ENCODE measurements at regions not wholly inside any gene's neighbourhood (a gene's known extent, or its start where the extent isn't known, plus 50 kb on each side); places are given as distances from the start of the nearest gene placed in this dataset.

- WGBS = 82% methylated on average over 8 of the region's 8 CpGs
Measured at GRCh38 chr13:111941845-111942447, 125.0 kb upstream of the SOX1 start.

GRCh38 chr13:111943229-111943795 lies 123.6 kb upstream of the SOX1 start:
- DNase-seq (ENCODE audit: low spot score) = no peak
- Histone ChIP-seq H3K9me3 (no peaks in the 10 kb centered on the region), H3K27ac (no peak overlapping the region), H3K4me3 (no peak overlapping the region), H3K36me3 (no peaks in the 10 kb centered on the region), H3K27me3 (replicated peaks; ENCODE audit: insufficient read depth) (no peaks in the 10 kb centered on the region), H3K4me1 (replicated peaks) (no peaks in the 10 kb centered on the region)
- intact Hi-C loops (cut with DNase I) = no loop called here
- 82% methylated on average over 18 of the region's 18 CpGs for WGBS
- TF ChIP-seq POLR2AphosphoS5 (IDR thresholded peaks at IDR 0.05) (no peak), POLR2A (IDR thresholded peaks at IDR 0.05) (no peak)
- TF ChIP-seq, protein P1, sequence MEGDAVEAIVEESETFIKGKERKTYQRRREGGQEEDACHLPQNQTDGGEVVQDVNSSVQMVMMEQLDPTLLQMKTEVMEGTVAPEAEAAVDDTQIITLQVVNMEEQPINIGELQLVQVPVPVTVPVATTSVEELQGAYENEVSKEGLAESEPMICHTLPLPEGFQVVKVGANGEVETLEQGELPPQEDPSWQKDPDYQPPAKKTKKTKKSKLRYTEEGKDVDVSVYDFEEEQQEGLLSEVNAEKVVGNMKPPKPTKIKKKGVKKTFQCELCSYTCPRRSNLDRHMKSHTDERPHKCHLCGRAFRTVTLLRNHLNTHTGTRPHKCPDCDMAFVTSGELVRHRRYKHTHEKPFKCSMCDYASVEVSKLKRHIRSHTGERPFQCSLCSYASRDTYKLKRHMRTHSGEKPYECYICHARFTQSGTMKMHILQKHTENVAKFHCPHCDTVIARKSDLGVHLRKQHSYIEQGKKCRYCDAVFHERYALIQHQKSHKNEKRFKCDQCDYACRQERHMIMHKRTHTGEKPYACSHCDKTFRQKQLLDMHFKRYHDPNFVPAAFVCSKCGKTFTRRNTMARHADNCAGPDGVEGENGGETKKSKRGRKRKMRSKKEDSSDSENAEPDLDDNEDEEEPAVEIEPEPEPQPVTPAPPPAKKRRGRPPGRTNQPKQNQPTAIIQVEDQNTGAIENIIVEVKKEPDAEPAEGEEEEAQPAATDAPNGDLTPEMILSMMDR (IDR thresholded peaks at IDR 0.05) = no peak

More at GRCh38 chr13:111941845-111942447, 125.0 kb upstream of the SOX1 start:
- DNase-seq (ENCODE audit: low spot score) = no peak
- TF ChIP-seq, protein P1 (IDR thresholded peaks at IDR 0.05) = no peak
- no peak for TF ChIP-seq POLR2A (IDR thresholded peaks at IDR 0.05)
- TF ChIP-seq POLR2AphosphoS5 (IDR thresholded peaks at IDR 0.05) = no peak
- Histone ChIP-seq H3K27me3 (replicated peaks; ENCODE audit: insufficient read depth) (no peaks in the 10 kb centered on the region), H3K4me3 (no peak overlapping the region), H3K4me1 (replicated peaks) (no peaks in the 10 kb centered on the region), H3K27ac (no peak overlapping the region), H3K9me3 (no peaks in the 10 kb centered on the region), H3K36me3 (no peaks in the 10 kb centered on the region)
- intact Hi-C loops (cut with DNase I) = no loop called here

DNA sequence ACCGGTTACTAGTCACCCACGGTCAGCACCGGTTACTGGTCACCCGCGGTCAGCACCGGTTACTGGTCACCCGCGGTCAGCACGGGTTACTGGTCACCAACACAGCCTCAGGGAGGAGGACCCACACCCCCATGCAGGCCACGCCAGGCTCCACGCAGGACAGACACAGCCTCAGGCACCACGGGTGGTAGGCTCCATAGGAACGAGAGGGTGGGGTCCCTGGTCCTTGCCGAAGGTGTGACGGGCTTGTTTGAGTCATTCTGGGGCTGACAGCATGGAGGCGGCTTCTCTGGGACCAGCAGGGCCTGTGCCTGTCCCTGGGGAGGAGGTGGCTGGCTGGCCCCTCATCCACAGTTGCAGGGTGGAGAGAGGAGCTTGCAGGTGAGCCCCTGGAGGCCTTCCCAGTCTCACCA lies 122.8 kb upstream of the SOX1 start:
- TF ChIP-seq POLR2AphosphoS5 (IDR thresholded peaks at IDR 0.05) (no peak), POLR2A (IDR thresholded peaks at IDR 0.05) (no peak)
- TF ChIP-seq, protein P1 (IDR thresholded peaks at IDR 0.05) = no peak
- Histone ChIP-seq H3K27me3 (replicated peaks; ENCODE audit: insufficient read depth) (peaks cover 2% of the 10 kb centered on the region), H3K4me3 (no peak overlapping the region), H3K27ac (no peak overlapping the region), H3K9me3 (no peaks in the 10 kb centered on the region), H3K36me3 (no peaks in the 10 kb centered on the region), H3K4me1 (replicated peaks) (no peaks in the 10 kb centered on the region)
- no peak for DNase-seq (ENCODE audit: low spot score)
- WGBS = 82% methylated on average over 16 of the region's 16 CpGs
- intact Hi-C loops (cut with DNase I) = no loop called here

DNA sequence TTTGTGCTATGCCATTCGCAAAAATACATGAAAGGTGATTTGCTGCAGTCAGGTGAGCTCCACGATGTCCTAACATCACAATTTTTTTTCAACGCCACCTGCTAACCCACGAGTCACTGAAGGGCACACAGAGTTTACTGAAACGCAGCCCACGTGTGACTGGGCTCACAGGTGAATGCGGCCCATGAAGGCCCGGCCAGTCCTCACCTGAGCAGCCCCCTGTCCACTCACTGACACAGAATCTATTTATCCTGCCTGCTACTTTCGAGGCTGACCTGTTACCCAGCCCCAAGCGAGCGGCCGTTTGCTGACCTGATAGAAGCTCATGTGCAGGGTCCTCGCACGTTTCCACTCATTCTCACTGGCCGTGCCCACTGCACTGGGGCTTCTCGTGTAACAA lies 121.9 kb upstream of the SOX1 start:
- no peak overlapping the region for H3K4me3 ChIP-seq
- DNase-seq (ENCODE audit: low spot score) = no peak
- WGBS = 89% methylated on average over 16 of the region's 16 CpGs
- H3K36me3 ChIP-seq = no peaks in the 10 kb centered on the region
- H3K27me3 ChIP-seq (replicated peaks; ENCODE audit: insufficient read depth) = peaks cover 2% of the 10 kb centered on the region
- no peak overlapping the region for H3K27ac ChIP-seq
- TF ChIP-seq POLR2A (IDR thresholded peaks at IDR 0.05) (no peak), POLR2AphosphoS5 (IDR thresholded peaks at IDR 0.05) (no peak)
- TF ChIP-seq, protein P1 (IDR thresholded peaks at IDR 0.05) = no peak
- intact Hi-C loops (cut with DNase I) = no loop called here
- no peaks in the 10 kb centered on the region for H3K9me3 ChIP-seq
- H3K4me1 ChIP-seq (replicated peaks) = no peaks in the 10 kb centered on the region

GRCh38 chr13:111946214-111946613 lies 120.7 kb upstream of the SOX1 start:
- no peak for DNase-seq (ENCODE audit: low spot score)
- TF ChIP-seq POLR2AphosphoS5 (IDR thresholded peaks at IDR 0.05) (no peak), POLR2A (IDR thresholded peaks at IDR 0.05) (no peak)
- TF ChIP-seq, protein P1 (IDR thresholded peaks at IDR 0.05) = no peak
- H3K27ac ChIP-seq = no peak overlapping the region
- no peaks in the 10 kb centered on the region for H3K36me3 ChIP-seq
- WGBS = 72% methylated on average over 10 of the region's 10 CpGs
- intact Hi-C loops (cut with DNase I) = no loop called here
- H3K4me3 ChIP-seq = no peak overlapping the region
- H3K9me3 ChIP-seq = no peaks in the 10 kb centered on the region
- peaks cover 2% of the 10 kb centered on the region for H3K27me3 ChIP-seq (replicated peaks; ENCODE audit: insufficient read depth)
- no peaks in the 10 kb centered on the region for H3K4me1 ChIP-seq (replicated peaks)
